ENCODE measurements at regions not wholly inside any gene's neighbourhood (a gene's known extent, or its start where the extent isn't known, plus 50 kb on each side); places are given as distances from the start of the nearest gene placed in this dataset.
"Not testable (repeated sequence)": the region's sequence is repeated elsewhere in the genome, so short reads cannot be mapped to it uniquely, and the experiment has no call there.

- peak in 2 of 4 donors; percentile 4 to 27 for DNase-seq (ENCODE audit: low read depth in 4 of 4, low spot score in 2 of 4)
Observed at GRCh38 chr7:65722361-65722792, 150.5 kb upstream of the VKORC1L1 start.

- DNase-seq (ENCODE audit: low read depth in 4 of 4, low spot score in 2 of 4), result not testable (repeated sequence)
Observed at GRCh38 chr7:65727182-65727581, 145.7 kb upstream of the VKORC1L1 start.

GRCh38 chr7:65731129-65731528 is 141.7 kb upstream of the VKORC1L1 start:
- no peak for DNase-seq (ENCODE audit: low read depth in 4 of 4, low spot score in 2 of 4)

GRCh38 chr7:65731562-65732035 is 141.3 kb upstream of the VKORC1L1 start:
- peak in 2 of 4 donors; percentile 7 to 23 for DNase-seq (ENCODE audit: low read depth in 4 of 4, low spot score in 2 of 4)

GRCh38 chr7:65744406-65744805 is 128.5 kb upstream of the VKORC1L1 start:
- no peak for DNase-seq (ENCODE audit: low read depth in 4 of 4, low spot score in 2 of 4)

GRCh38 chr7:65746398-65746669 is 126.5 kb upstream of the VKORC1L1 start:
- no peak for DNase-seq (ENCODE audit: low read depth in 4 of 4, low spot score in 2 of 4)

GRCh38 chr7:65749039-65749438 is 123.8 kb upstream of the VKORC1L1 start:
- DNase-seq (ENCODE audit: low read depth in 4 of 4, low spot score in 2 of 4), result no peak

- no peak for DNase-seq (ENCODE audit: low read depth in 4 of 4, low spot score in 2 of 4)
Observed at GRCh38 chr7:65749518-65749917, 123.4 kb upstream of the VKORC1L1 start.

GRCh38 chr7:65750511-65751344 is 122.1 kb upstream of the VKORC1L1 start:
- peak; percentile 63 to 78 (median 72) for DNase-seq (ENCODE audit: low read depth in 4 of 4, low spot score in 2 of 4)

- not testable (repeated sequence) for DNase-seq (ENCODE audit: low read depth in 4 of 4, low spot score in 2 of 4)
Observed at GRCh38 chr7:65754070-65754469, 118.8 kb upstream of the VKORC1L1 start.

GRCh38 chr7:65758991-65759390 is 113.9 kb upstream of the VKORC1L1 start:
- DNase-seq (ENCODE audit: low read depth in 4 of 4, low spot score in 2 of 4), result not testable (repeated sequence)

GRCh38 chr7:65762712-65763111 is 110.2 kb upstream of the VKORC1L1 start:
- not testable (repeated sequence) for DNase-seq (ENCODE audit: low read depth in 4 of 4, low spot score in 2 of 4)

- not testable (repeated sequence) for DNase-seq (ENCODE audit: low read depth in 4 of 4, low spot score in 2 of 4)
Observed at GRCh38 chr7:65763114-65763513, 109.8 kb upstream of the VKORC1L1 start.

GRCh38 chr7:65770473-65771225 is 102.2 kb upstream of the VKORC1L1 start:
- DNase-seq (ENCODE audit: low read depth in 4 of 4, low spot score in 2 of 4), result peak; percentile 39 to 85 (median 82)

GRCh38 chr7:65771226-65771569 is 101.7 kb upstream of the VKORC1L1 start:
- not testable (repeated sequence) for DNase-seq (ENCODE audit: low read depth in 4 of 4, low spot score in 2 of 4)

GRCh38 chr7:65776677-65777076 is 96.2 kb upstream of the VKORC1L1 start:
- not testable (repeated sequence) for DNase-seq (ENCODE audit: low read depth in 4 of 4, low spot score in 2 of 4)

GRCh38 chr7:65789943-65790342 is 82.9 kb upstream of the VKORC1L1 start:
- DNase-seq (ENCODE audit: low read depth in 4 of 4, low spot score in 2 of 4), result not testable (repeated sequence)

GRCh38 chr7:65791788-65792187 is 81.1 kb upstream of the VKORC1L1 start:
- not testable (repeated sequence) for DNase-seq (ENCODE audit: low read depth in 4 of 4, low spot score in 2 of 4)

GRCh38 chr7:65792726-65793125 is 80.1 kb upstream of the VKORC1L1 start:
- not testable (repeated sequence) for DNase-seq (ENCODE audit: low read depth in 4 of 4, low spot score in 2 of 4)

- not testable (repeated sequence) for DNase-seq (ENCODE audit: low read depth in 4 of 4, low spot score in 2 of 4)
Observed at GRCh38 chr7:65794671-65795391, 78.0 kb upstream of the VKORC1L1 start.

- DNase-seq (ENCODE audit: low read depth in 4 of 4, low spot score in 2 of 4), result not testable (repeated sequence)
Observed at GRCh38 chr7:65795392-65795716, 77.5 kb upstream of the VKORC1L1 start.

Data from left renal cortex interstitium (tissue), 4 donors.